Uterus (tissue), 3 donors: ENCODE measurements at regions not wholly inside any gene's neighbourhood (a gene's known extent, or its start where the extent isn't known, plus 50 kb on each side); places are given as distances from the start of the nearest gene placed in this dataset.

Source experiments
- DNase-seq, 2 donors: peaks; one replicate each; pipeline ENCODE4 v3.0.0-alpha.2; 2019 to 2020
- H3K27ac ChIP-seq, 2 donors: fragments of 200-600 bp; sonication (generic); 1 replicate in 1 of 2; 2 replicates in 1 of 2; pipeline ENCODE4 v1.5.1; 2016 to 2018
- H3K27me3 ChIP-seq, 2 donors: fragments of 200-600 bp; sonication (generic); one replicate each; pipeline ENCODE4 v1.5.1; 2018 to 2019; ENCODE audit warnings: control low read depth in 1 of 2
- H3K36me3 ChIP-seq, 2 donors: fragments of 200-600 bp; sonication (generic); one replicate each; pipeline ENCODE4 v1.5.1; 2019; ENCODE audit warnings: control low read depth in 1 of 2
- H3K4me1 ChIP-seq, 2 donors: fragments of 200-600 bp; sonication (generic); one replicate each; pipeline ENCODE4 v1.5.1; 2018 to 2019; ENCODE audit warnings: control low read depth in 1 of 2
- H3K4me3 ChIP-seq, 2 donors: fragments of 200-600 bp; sonication (generic); 1 replicate in 1 of 2; 2 replicates in 1 of 2; pipeline ENCODE4 v1.5.1; 2018 to 2019; ENCODE audit warnings: mild to moderate bottlenecking in 1 of 2
- H3K9me3 ChIP-seq, 2 donors: fragments of 200-600 bp; sonication (generic); one replicate each; pipeline ENCODE4 v1.5.1; 2019; ENCODE audit warnings: control low read depth in 1 of 2
- POLR2A ChIP-seq, 2 donors: fragments of 450-650 bp; IDR thresholded peaks; one replicate each; pipeline ENCODE4 v1.6.1; 2016; ENCODE audit warnings: antibody characterized with exemption in 2 of 2, mild to moderate bottlenecking in 1 of 2, moderate library complexity in 1 of 2
- intact Hi-C: fragments of 100-400 bp; cut with DNase I; formaldehyde crosslinking; loops from one replicate; pipeline ENCODE4 v1.15.1; 2023; ENCODE audit warnings: low total_unique reads
- TF ChIP-seq, protein P1 (sequence below), 4 experiments: fragments of 200-600 bp in 2 of 4; fragments of 450-650 bp in 2 of 4; sonication (generic) in 2 of 4; IDR thresholded peaks; one replicate each; pipeline ENCODE4 v1.5.1; 2016 to 2019; ENCODE audit warnings: antibody characterized with exemption in 4 of 4, mild to moderate bottlenecking in 2 of 4, moderate library complexity in 1 of 4
- donor health status: DM: yes; HTN: yes; CAD: no.

DNA sequence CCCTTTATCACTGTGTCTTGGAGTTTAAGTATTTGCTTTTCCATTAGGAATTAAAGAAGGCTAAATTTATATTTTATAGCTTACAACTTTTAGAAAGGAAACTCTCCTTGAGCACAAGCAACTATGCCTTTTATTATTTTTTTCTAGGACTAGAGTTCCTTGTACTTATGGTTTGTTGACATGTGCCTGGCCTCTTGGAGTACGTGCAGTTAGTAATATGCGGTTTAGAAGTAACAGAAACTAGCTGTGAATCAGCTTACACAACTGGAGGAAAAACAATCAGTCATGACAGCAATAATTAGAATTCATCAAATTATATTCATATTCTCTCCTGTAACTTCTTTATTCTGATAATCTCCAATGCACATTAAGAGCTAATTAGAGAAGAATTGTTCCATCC lies 428.7 kb downstream of the AEBP2 start:
- no peak for TF ChIP-seq POLR2A (IDR thresholded peaks at IDR 0.05)
- TF ChIP-seq, protein P1, sequence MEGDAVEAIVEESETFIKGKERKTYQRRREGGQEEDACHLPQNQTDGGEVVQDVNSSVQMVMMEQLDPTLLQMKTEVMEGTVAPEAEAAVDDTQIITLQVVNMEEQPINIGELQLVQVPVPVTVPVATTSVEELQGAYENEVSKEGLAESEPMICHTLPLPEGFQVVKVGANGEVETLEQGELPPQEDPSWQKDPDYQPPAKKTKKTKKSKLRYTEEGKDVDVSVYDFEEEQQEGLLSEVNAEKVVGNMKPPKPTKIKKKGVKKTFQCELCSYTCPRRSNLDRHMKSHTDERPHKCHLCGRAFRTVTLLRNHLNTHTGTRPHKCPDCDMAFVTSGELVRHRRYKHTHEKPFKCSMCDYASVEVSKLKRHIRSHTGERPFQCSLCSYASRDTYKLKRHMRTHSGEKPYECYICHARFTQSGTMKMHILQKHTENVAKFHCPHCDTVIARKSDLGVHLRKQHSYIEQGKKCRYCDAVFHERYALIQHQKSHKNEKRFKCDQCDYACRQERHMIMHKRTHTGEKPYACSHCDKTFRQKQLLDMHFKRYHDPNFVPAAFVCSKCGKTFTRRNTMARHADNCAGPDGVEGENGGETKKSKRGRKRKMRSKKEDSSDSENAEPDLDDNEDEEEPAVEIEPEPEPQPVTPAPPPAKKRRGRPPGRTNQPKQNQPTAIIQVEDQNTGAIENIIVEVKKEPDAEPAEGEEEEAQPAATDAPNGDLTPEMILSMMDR (IDR thresholded peaks at IDR 0.05), result no peak

DNA sequence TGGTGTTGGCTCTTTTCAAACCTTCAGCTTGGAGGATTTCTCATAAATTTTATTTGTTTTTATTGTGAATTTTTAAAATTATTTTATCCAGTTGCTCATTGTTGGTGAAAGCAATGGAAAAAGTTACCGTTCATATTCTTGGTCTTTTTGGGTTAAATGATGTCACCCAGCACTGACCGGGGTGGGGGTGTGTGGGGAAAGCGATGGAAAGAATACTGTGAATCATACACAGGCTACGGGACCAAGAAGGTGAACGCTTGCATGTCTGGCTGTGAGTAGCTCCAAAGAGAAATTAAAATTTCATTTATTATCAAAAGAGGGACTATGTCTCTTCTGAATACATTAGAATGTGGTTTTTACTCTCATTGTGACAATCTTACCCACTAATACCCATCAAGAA lies 430.1 kb downstream of the AEBP2 start:
- H3K27ac ChIP-seq, result no peak overlapping the region
- no peaks in the 10 kb centered on the region for H3K4me1 ChIP-seq
- intact Hi-C loops, result no loop called here
- no peak overlapping the region for H3K4me3 ChIP-seq
- H3K36me3 ChIP-seq, result no peaks in the 10 kb centered on the region
- DNase-seq, result no peak
- TF ChIP-seq, protein P1 (IDR thresholded peaks at IDR 0.05), result no peak
- TF ChIP-seq POLR2A (IDR thresholded peaks at IDR 0.05), result no peak
- no peaks in the 10 kb centered on the region for H3K27me3 ChIP-seq
- no peaks in the 10 kb centered on the region for H3K9me3 ChIP-seq

More for the DNA sequence above, 428.7 kb downstream of the AEBP2 start:
- DNase-seq, result no peak
- Histone ChIP-seq H3K4me1 (no peaks in the 10 kb centered on the region), H3K27me3 (no peaks in the 10 kb centered on the region), H3K36me3 (no peaks in the 10 kb centered on the region), H3K27ac (no peak overlapping the region), H3K9me3 (no peaks in the 10 kb centered on the region), H3K4me3 (no peak overlapping the region)
- intact Hi-C loops, result no loop called here

DNA sequence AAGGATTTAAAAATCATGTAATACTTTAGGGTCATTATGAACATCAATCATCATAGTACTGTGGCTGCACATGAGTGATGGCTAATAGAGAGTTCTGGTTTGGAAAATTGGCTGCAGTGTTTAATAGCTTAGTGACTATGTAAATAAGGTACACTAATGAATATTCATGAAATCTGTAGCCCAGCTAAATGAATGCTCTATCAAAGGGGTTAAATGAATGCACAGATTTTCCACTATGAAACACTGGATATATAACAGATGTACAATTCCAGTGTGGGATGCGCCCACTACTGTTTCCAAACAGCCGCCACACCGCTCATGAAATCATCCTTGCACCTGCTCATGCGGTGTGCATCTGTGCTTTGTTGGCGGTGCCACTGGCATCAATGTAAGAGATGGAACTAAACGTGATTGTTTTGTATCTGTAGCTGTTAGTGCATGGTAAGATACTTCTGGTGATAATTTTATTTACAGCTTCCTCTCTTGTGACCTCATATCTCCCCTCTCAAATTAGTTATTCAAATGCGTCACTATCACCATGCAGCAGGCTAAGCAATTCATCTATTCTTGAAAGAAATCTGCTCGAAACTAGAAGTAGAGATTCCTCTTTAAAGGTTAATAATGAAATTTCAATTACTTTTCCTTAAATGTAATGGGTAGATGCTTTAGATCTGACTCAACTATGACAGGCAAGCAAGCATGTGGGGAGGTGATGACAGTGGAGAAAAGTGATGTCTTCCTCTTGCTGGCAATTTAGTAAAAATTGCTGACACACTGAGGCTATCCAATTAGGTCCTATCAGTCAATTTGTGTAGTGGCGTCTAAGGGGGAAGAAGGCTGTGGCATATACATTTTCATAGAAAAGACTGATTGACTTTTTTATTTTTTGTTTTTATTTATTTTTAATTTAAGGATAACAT lies 433.6 kb downstream of the AEBP2 start:
- H3K36me3 ChIP-seq, result no peaks in the 10 kb centered on the region
- H3K4me3 ChIP-seq, result no peak overlapping the region
- no peaks in the 10 kb centered on the region for H3K27me3 ChIP-seq
- intact Hi-C loops, result no loop called here
- no peak for DNase-seq
- H3K9me3 ChIP-seq, result no peaks in the 10 kb centered on the region
- H3K4me1 ChIP-seq, result no peaks in the 10 kb centered on the region
- TF ChIP-seq, protein P1 (IDR thresholded peaks at IDR 0.05), result no peak
- TF ChIP-seq POLR2A (IDR thresholded peaks at IDR 0.05), result no peak
- H3K27ac ChIP-seq, result no peak overlapping the region

DNA sequence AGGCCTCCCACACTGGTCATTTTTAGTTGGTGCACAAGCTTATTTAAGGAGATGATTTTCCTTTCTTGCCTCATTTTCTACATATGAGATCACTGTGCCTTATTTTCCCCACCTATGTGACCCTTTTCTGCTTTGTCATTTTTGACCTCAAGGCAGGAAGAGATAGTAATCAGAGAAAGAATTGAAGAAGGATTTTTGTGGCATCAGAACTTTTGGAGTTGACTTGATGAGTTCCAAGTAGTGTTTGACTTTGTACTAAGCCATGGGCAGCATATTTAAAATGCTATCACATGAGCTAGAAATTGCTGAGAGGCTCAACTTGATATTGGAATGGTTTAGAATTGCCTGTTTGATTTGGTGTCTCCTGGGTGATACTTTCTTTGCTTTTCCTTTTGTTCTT lies 440.8 kb downstream of the AEBP2 start:
- no peak for DNase-seq
- no peak overlapping the region for H3K27ac ChIP-seq
- intact Hi-C loops, result no loop called here
- peaks cover 5 to 10% of the 10 kb centered on the region in 2 donors for H3K4me1 ChIP-seq
- no peaks in the 10 kb centered on the region for H3K36me3 ChIP-seq
- no peak overlapping the region for H3K4me3 ChIP-seq
- H3K27me3 ChIP-seq, result no peaks in the 10 kb centered on the region
- no peaks in the 10 kb centered on the region for H3K9me3 ChIP-seq
- TF ChIP-seq, protein P1 (IDR thresholded peaks at IDR 0.05), result no peak
- no peak for TF ChIP-seq POLR2A (IDR thresholded peaks at IDR 0.05)

DNA sequence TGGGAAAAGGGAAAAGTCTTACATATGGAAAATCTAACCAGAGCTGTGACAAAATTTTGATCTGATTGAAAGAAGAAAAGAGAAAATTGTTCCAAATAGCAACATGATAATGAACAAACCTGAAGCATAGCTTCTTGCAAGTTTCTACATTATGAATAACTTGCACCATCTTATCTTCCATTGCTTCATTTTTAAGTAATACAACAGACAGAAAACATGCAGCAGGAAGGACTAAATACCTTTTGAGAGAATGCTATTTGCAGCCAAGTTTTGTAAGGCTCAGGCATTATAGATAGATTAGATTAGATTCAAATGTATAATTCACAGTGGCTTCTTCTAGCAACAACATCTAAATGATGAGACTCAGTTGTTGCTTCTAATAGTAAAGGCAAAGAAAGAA lies 441.4 kb downstream of the AEBP2 start:
- TF ChIP-seq POLR2A (IDR thresholded peaks at IDR 0.05), result no peak
- TF ChIP-seq, protein P1 (IDR thresholded peaks at IDR 0.05), result no peak
- H3K9me3 ChIP-seq, result no peaks in the 10 kb centered on the region
- no peak for DNase-seq
- no peak overlapping the region for H3K27ac ChIP-seq
- H3K4me1 ChIP-seq, result peaks cover 5 to 10% of the 10 kb centered on the region in 2 donors
- H3K36me3 ChIP-seq, result no peaks in the 10 kb centered on the region
- no peak overlapping the region for H3K4me3 ChIP-seq
- intact Hi-C loops, result no loop called here
- no peaks in the 10 kb centered on the region for H3K27me3 ChIP-seq
